Activated CD8-positive, alpha-beta memory T cell treated with anti-CD3 and anti-CD28 coated beads, Interleukin-2, amount 10 ng/mL, durations not matched to agents 7 days and 5 days (primary cell): ENCODE measurements at regions not wholly inside any gene's neighbourhood (a gene's known extent, or its start where the extent isn't known, plus 50 kb on each side); places are given as distances from the start of the nearest gene placed in this dataset.

Experiments
- ATAC-seq: fragments of 150-1000 bp; cut with Tn5 transposase; one replicate; pipeline ENCODE4 v1.10.0; 2021; ENCODE audit warnings: moderate library complexity
- CTCF ChIA-PET: fragments of 350-600 bp; sonication (Branson Sonifier 250); formaldehyde crosslinking; loops from one replicate; lab custom pipeline; 2021; ENCODE audit warnings: antibody characterized with exemption; lab: Charles Lee
- DNase-seq: peaks from one replicate; pipeline ENCODE4 v3.0.0-alpha.2; 2020
- H3K27ac Mint-ChIP-seq: one replicate; pipeline ENCODE4 v1.8.0; 2021; ENCODE audit warnings: mild to moderate bottlenecking, mixed read lengths
- H3K27me3 Mint-ChIP-seq: one replicate; pipeline ENCODE4 v1.8.0; 2021; ENCODE audit warnings: mixed read lengths
- H3K36me3 Mint-ChIP-seq: one replicate; pipeline ENCODE4 v1.8.0; 2021; ENCODE audit warnings: mild to moderate bottlenecking, mixed read lengths
- H3K4me1 Mint-ChIP-seq: one replicate; pipeline ENCODE4 v1.8.0; 2021; ENCODE audit warnings: mixed read lengths
- H3K4me3 Mint-ChIP-seq: one replicate; pipeline ENCODE4 v1.8.0; 2021; ENCODE audit warnings: mild to moderate bottlenecking, moderate library complexity, mixed read lengths
- H3K9me3 Mint-ChIP-seq: one replicate; pipeline ENCODE4 v1.8.0; 2022; ENCODE audit warnings: low read depth, mixed read lengths

GRCh38 chr12:29033519-29033918 is 115.6 kb upstream of the FAR2 start:
- peaks cover 15% of the 10 kb centered on the region for H3K27me3 Mint-ChIP-seq
- H3K4me1 Mint-ChIP-seq: no peaks in the 10 kb centered on the region
- no peak for DNase-seq
- H3K4me3 Mint-ChIP-seq: no peak overlapping the region
- H3K36me3 Mint-ChIP-seq: no peaks in the 10 kb centered on the region
- no peaks in the 10 kb centered on the region for H3K9me3 Mint-ChIP-seq
- CTCF ChIA-PET: no interaction called here
- no peak for ATAC-seq
- H3K27ac Mint-ChIP-seq: no peak overlapping the region

- H3K4me3 Mint-ChIP-seq: no peak overlapping the region
- no peak for ATAC-seq
- H3K27ac Mint-ChIP-seq: no peak overlapping the region
- no peaks in the 10 kb centered on the region for H3K9me3 Mint-ChIP-seq
- H3K4me1 Mint-ChIP-seq: no peaks in the 10 kb centered on the region
- CTCF ChIA-PET: no interaction called here
- peaks cover 13% of the 10 kb centered on the region for H3K27me3 Mint-ChIP-seq
- no peaks in the 10 kb centered on the region for H3K36me3 Mint-ChIP-seq
- no peak for DNase-seq
These were observed 114.0 kb upstream of the FAR2 start for GRCh38 chr12:29035112-29035511.

GRCh38 chr12:29039013-29039412 is 110.1 kb upstream of the FAR2 start:
- ATAC-seq: no peak
- no peaks in the 10 kb centered on the region for H3K9me3 Mint-ChIP-seq
- H3K27ac Mint-ChIP-seq: no peak overlapping the region
- no peaks in the 10 kb centered on the region for H3K36me3 Mint-ChIP-seq
- H3K4me3 Mint-ChIP-seq: no peak overlapping the region
- CTCF ChIA-PET: no interaction called here
- DNase-seq: no peak
- H3K4me1 Mint-ChIP-seq: no peaks in the 10 kb centered on the region
- H3K27me3 Mint-ChIP-seq: peaks cover 14% of the 10 kb centered on the region

- H3K27me3 Mint-ChIP-seq: peaks cover 18% of the 10 kb centered on the region
- ATAC-seq (no peak), DNase-seq (no peak)
- H3K4me3 Mint-ChIP-seq: no peak overlapping the region
- CTCF ChIA-PET: no interaction called here
- H3K27ac Mint-ChIP-seq: no peak overlapping the region
- H3K36me3 Mint-ChIP-seq: no peaks in the 10 kb centered on the region
- no peaks in the 10 kb centered on the region for H3K9me3 Mint-ChIP-seq
- no peaks in the 10 kb centered on the region for H3K4me1 Mint-ChIP-seq
These were observed 107.5 kb upstream of the FAR2 start for GRCh38 chr12:29041621-29042020.

- H3K9me3 Mint-ChIP-seq: no peaks in the 10 kb centered on the region
- peaks cover 22% of the 10 kb centered on the region for H3K27me3 Mint-ChIP-seq
- no peaks in the 10 kb centered on the region for H3K36me3 Mint-ChIP-seq
- ATAC-seq: no peak
- H3K4me1 Mint-ChIP-seq: no peaks in the 10 kb centered on the region
- CTCF ChIA-PET: no interaction called here
- H3K4me3 Mint-ChIP-seq: no peak overlapping the region
- DNase-seq: no peak
- no peak overlapping the region for H3K27ac Mint-ChIP-seq
These were observed 106.0 kb upstream of the FAR2 start for GRCh38 chr12:29043069-29043468.

GRCh38 chr12:29044799-29045198 is 104.3 kb upstream of the FAR2 start:
- no peak for ATAC-seq
- DNase-seq: no peak
- no peaks in the 10 kb centered on the region for H3K4me1 Mint-ChIP-seq
- H3K9me3 Mint-ChIP-seq: no peaks in the 10 kb centered on the region
- H3K36me3 Mint-ChIP-seq: no peaks in the 10 kb centered on the region
- H3K27ac Mint-ChIP-seq: no peak overlapping the region
- H3K4me3 Mint-ChIP-seq: no peak overlapping the region
- CTCF ChIA-PET: no interaction called here
- peaks cover 26% of the 10 kb centered on the region for H3K27me3 Mint-ChIP-seq

GRCh38 chr12:29048787-29049186 is 100.3 kb upstream of the FAR2 start:
- Mint-ChIP-seq H3K27ac (no peak overlapping the region), H3K36me3 (no peaks in the 10 kb centered on the region), H3K4me1 (no peaks in the 10 kb centered on the region), H3K4me3 (no peak overlapping the region), H3K9me3 (no peaks in the 10 kb centered on the region), H3K27me3 (peaks cover 24% of the 10 kb centered on the region)
- no peak for DNase-seq
- CTCF ChIA-PET: no interaction called here
- no peak for ATAC-seq

- CTCF ChIA-PET: no interaction called here
- Mint-ChIP-seq H3K27me3 (peaks cover 23% of the 10 kb centered on the region), H3K4me3 (no peak overlapping the region), H3K4me1 (no peaks in the 10 kb centered on the region), H3K27ac (no peak overlapping the region), H3K9me3 (no peaks in the 10 kb centered on the region), H3K36me3 (no peaks in the 10 kb centered on the region)
- DNase-seq: no peak
- ATAC-seq: no peak
These were observed 98.6 kb upstream of the FAR2 start for GRCh38 chr12:29050503-29050902.

- Mint-ChIP-seq H3K36me3 (no peaks in the 10 kb centered on the region), H3K4me3 (no peak overlapping the region), H3K4me1 (no peaks in the 10 kb centered on the region), H3K27me3 (peaks cover 23% of the 10 kb centered on the region), H3K27ac (no peak overlapping the region), H3K9me3 (no peaks in the 10 kb centered on the region)
- CTCF ChIA-PET: no interaction called here
- no peak for DNase-seq
- no peak for ATAC-seq
These were observed 97.9 kb upstream of the FAR2 start for GRCh38 chr12:29051221-29051620.

GRCh38 chr12:29053567-29053966 is 95.5 kb upstream of the FAR2 start:
- DNase-seq (no peak), ATAC-seq (no peak)
- H3K27me3 Mint-ChIP-seq: peaks cover 21% of the 10 kb centered on the region
- no peaks in the 10 kb centered on the region for H3K36me3 Mint-ChIP-seq
- CTCF ChIA-PET: no interaction called here
- H3K4me1 Mint-ChIP-seq: no peaks in the 10 kb centered on the region
- no peaks in the 10 kb centered on the region for H3K9me3 Mint-ChIP-seq
- no peak overlapping the region for H3K4me3 Mint-ChIP-seq
- H3K27ac Mint-ChIP-seq: no peak overlapping the region

- Mint-ChIP-seq H3K4me1 (no peaks in the 10 kb centered on the region), H3K27me3 (peaks cover 17% of the 10 kb centered on the region), H3K36me3 (no peaks in the 10 kb centered on the region), H3K27ac (no peak overlapping the region), H3K4me3 (no peak overlapping the region), H3K9me3 (no peaks in the 10 kb centered on the region)
- CTCF ChIA-PET: interaction anchor here (1.0 kb wide), 1 partner anchor 17 kb away, joined by 3 read pairs; no protein-coding TSS in a partner anchor
- ATAC-seq (no peak), DNase-seq (no peak)
These were observed 94.0 kb upstream of the FAR2 start for GRCh38 chr12:29054858-29055663.

GRCh38 chr12:29066011-29066588 is 83.0 kb upstream of the FAR2 start:
- Mint-ChIP-seq H3K9me3 (no peaks in the 10 kb centered on the region), H3K4me3 (no peak overlapping the region), H3K27me3 (peaks cover 36% of the 10 kb centered on the region), H3K4me1 (peaks cover 2% of the 10 kb centered on the region), H3K36me3 (no peaks in the 10 kb centered on the region), H3K27ac (no peak overlapping the region)
- ATAC-seq: no peak
- CTCF ChIA-PET: no interaction called here
- no peak for DNase-seq

- H3K36me3 Mint-ChIP-seq: no peaks in the 10 kb centered on the region
- CTCF ChIA-PET: no interaction called here
- ATAC-seq: no peak
- H3K27ac Mint-ChIP-seq: no peak overlapping the region
- peaks cover 2% of the 10 kb centered on the region for H3K4me1 Mint-ChIP-seq
- DNase-seq: no peak
- H3K9me3 Mint-ChIP-seq: no peaks in the 10 kb centered on the region
- peaks cover 41% of the 10 kb centered on the region for H3K27me3 Mint-ChIP-seq
- H3K4me3 Mint-ChIP-seq: no peak overlapping the region
These were observed 81.6 kb upstream of the FAR2 start for GRCh38 chr12:29067430-29067829.

- Mint-ChIP-seq H3K4me1 (peaks cover 2% of the 10 kb centered on the region), H3K36me3 (no peaks in the 10 kb centered on the region), H3K4me3 (no peak overlapping the region), H3K27ac (no peak overlapping the region), H3K9me3 (no peaks in the 10 kb centered on the region), H3K27me3 (peaks cover 49% of the 10 kb centered on the region)
- CTCF ChIA-PET: no interaction called here
- DNase-seq (no peak), ATAC-seq (no peak)
These were observed 78.8 kb upstream of the FAR2 start for GRCh38 chr12:29070309-29070708.
